Cardiac fibroblast (primary cell): ENCODE measurements at regions not wholly inside any gene's neighbourhood (a gene's known extent, or its start where the extent isn't known, plus 50 kb on each side); places are given as distances from the start of the nearest gene placed in this dataset.
"Not testable (repeated sequence)": the region's sequence is repeated elsewhere in the genome, so short reads cannot be mapped to it uniquely, and the experiment has no call there.

Experiments used
- DNase-seq, 2 donors: peaks; one replicate each; pipeline versions ENCODE4 v3.0.0 to v3.0.0-alpha.2; 2010; ENCODE audit warnings: low read depth in 2 of 2
- H3K4me3 ChIP-seq, 2 donors: replicated peaks in 1 of 2; 1 replicate in 1 of 2; 2 replicates in 1 of 2; pipeline ENCODE4 v1.5.1; 2011; ENCODE audit warnings: low read depth in 2 of 2, low read length in 2 of 2, mild to moderate bottlenecking in 2 of 2, moderate library complexity in 1 of 2
- TF ChIP-seq, protein P1 (sequence below): IDR thresholded peaks from one replicate; pipeline ENCODE4 v1.5.1; 2011; ENCODE audit warnings: low read depth, mild to moderate bottlenecking, low read length, inconsistent platforms

- TF ChIP-seq, protein P1, sequence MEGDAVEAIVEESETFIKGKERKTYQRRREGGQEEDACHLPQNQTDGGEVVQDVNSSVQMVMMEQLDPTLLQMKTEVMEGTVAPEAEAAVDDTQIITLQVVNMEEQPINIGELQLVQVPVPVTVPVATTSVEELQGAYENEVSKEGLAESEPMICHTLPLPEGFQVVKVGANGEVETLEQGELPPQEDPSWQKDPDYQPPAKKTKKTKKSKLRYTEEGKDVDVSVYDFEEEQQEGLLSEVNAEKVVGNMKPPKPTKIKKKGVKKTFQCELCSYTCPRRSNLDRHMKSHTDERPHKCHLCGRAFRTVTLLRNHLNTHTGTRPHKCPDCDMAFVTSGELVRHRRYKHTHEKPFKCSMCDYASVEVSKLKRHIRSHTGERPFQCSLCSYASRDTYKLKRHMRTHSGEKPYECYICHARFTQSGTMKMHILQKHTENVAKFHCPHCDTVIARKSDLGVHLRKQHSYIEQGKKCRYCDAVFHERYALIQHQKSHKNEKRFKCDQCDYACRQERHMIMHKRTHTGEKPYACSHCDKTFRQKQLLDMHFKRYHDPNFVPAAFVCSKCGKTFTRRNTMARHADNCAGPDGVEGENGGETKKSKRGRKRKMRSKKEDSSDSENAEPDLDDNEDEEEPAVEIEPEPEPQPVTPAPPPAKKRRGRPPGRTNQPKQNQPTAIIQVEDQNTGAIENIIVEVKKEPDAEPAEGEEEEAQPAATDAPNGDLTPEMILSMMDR = no peak
- no peak for DNase-seq
- no peak overlapping the region for H3K4me3 ChIP-seq
Observed at GRCh38 chr16:17963185-17963836, 373.2 kb downstream of the NPIPA8 start.

DNA sequence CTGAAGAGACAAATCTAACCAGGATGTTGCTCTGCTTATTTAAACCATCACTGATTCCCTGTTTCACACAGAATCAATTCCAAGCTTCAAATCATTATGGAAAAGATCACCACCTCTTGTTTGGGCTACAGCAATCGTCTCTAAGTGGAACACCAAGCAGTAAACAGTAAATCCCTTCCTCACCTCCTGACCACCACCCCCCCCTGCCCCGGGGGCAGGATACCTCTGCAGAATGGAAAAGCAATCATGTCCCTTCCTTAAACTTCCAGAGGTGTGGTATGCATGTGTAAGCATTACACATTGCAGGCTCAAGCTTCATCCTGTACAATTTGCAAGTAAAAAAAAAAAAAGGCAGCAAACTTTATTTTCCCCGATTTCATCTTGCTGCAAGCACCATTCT, 373.8 kb downstream of the NPIPA8 start:
- TF ChIP-seq, protein P1 = no peak
- DNase-seq = no peak
- no peak overlapping the region for H3K4me3 ChIP-seq

DNA sequence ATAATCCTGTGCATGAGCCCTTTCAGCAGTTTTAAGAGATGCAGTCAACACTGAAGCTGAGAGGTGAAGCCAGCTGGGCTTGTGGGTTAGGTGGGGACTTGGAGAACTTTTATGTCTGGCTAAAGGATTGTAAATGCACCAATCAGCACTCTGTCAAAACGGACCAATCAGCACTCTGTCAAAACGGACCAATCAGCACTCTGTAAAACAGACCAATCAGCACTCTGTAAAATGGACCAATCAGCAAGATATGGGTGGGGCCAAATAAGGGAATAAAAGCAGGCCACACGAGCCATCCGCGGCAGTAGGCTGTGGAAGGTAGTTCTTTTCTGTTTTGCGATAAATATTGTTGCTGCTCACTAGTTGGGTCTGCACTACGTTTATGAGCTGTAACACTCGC, 374.7 kb downstream of the NPIPA8 start:
- not testable (repeated sequence) for DNase-seq, H3K4me3 ChIP-seq

- no peak overlapping the region for H3K4me3 ChIP-seq
- DNase-seq = no peak
- TF ChIP-seq, protein P1 = no peak
Observed at GRCh38 chr16:17951378-17951777, 385.2 kb downstream of the NPIPA8 start.

- TF ChIP-seq, protein P1 = no peak
- H3K4me3 ChIP-seq = no peak overlapping the region
- no peak for DNase-seq
Observed at GRCh38 chr16:17949982-17950250, 386.6 kb downstream of the NPIPA8 start.

DNA sequence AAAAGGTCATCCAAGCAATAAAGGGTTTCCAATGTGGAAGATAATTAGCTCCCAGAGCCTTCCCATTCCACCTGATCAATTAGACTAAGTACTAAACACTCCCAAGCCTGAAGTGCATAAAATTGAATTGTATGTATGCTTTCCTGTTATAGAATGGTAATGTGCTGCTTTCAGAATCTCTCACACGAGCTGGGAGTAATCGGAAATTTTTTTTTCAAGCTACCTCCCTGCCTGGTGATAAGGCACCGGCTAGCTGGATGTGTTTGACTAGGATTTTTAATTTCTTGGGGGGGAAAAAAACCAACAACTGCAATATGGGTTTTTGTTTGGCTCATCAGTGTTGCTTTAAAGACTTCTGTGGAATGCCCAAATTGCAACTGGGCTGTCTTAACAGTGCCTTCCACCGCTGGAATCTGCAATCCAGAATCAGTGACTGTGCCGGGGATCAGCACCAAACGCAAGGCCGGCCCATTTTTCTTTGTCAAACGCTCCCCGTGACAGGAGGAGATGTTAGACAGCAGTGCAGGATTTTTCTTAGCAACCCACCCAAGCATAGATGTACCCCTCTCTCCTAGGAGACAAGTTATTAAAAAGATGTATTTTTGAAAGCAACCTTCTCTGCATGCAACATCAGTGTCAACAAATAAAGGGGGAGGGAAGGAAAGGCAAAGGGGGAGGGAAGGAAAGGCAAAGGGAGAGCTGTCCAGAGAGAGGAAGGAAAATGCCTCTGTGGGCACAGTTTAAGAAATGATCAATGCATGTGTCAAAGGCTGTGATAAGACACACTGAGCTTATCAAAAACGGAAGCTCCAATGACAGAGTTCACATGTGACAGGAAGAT, 387.2 kb downstream of the NPIPA8 start:
- TF ChIP-seq, protein P1 = no peak
- DNase-seq = no peak
- no peak overlapping the region for H3K4me3 ChIP-seq

GRCh38 chr16:17947637-17948036, 388.9 kb downstream of the NPIPA8 start:
- TF ChIP-seq, protein P1 = no peak
- no peak for DNase-seq
- no peak overlapping the region for H3K4me3 ChIP-seq
